Inflammatory macrophage treated with lipopolysaccharide for 1 hour (primary cell): ENCODE measurements at regions not wholly inside any gene's neighbourhood (a gene's known extent, or its start where the extent isn't known, plus 50 kb on each side); places are given as distances from the start of the nearest gene placed in this dataset.

Experiments
- DNase-seq, 2 donors: peaks; one replicate each; pipeline ENCODE4 v3.0.0-alpha.2; 2020 to 2022

GRCh38 chr3:45277636-45278035, 51.5 kb upstream of the TMEM158 start:
- no peak for DNase-seq

GRCh38 chr3:45280232-45280631, 54.1 kb upstream of the TMEM158 start:
- no peak for DNase-seq

GRCh38 chr3:45280971-45281370, 54.9 kb upstream of the TMEM158 start:
- no peak for DNase-seq

- peak; percentile 36 to 55 for DNase-seq
Measured at GRCh38 chr3:45283471-45283870, 57.4 kb upstream of the TMEM158 start.

GRCh38 chr3:45297331-45297730, 71.2 kb upstream of the TMEM158 start:
- DNase-seq: peak; percentile 10 to 50

- no peak for DNase-seq
Measured at GRCh38 chr3:45302470-45302869, 76.4 kb upstream of the TMEM158 start.

- DNase-seq: no peak
Measured at GRCh38 chr3:45306406-45307008, 80.4 kb upstream of the TMEM158 start.

- DNase-seq: no peak
Measured at GRCh38 chr3:45309876-45310275, 78.5 kb upstream of the LARS2 start.

GRCh38 chr3:45311327-45311726, 77.0 kb upstream of the LARS2 start:
- DNase-seq: no peak

- DNase-seq: peak; percentile 67 to 88
Measured at GRCh38 chr3:45311953-45312801, 76.2 kb upstream of the LARS2 start.

GRCh38 chr3:45312836-45313493, 75.4 kb upstream of the LARS2 start:
- DNase-seq: no peak

GRCh38 chr3:45313743-45314403, 74.5 kb upstream of the LARS2 start:
- DNase-seq: no peak

GRCh38 chr3:45317710-45318109, 70.7 kb upstream of the LARS2 start:
- DNase-seq: no peak

GRCh38 chr3:45318689-45319088, 69.7 kb upstream of the LARS2 start:
- no peak for DNase-seq

- DNase-seq: no peak
Measured at GRCh38 chr3:45319231-45319995, 69.0 kb upstream of the LARS2 start.

GRCh38 chr3:45319996-45320305, 68.4 kb upstream of the LARS2 start:
- DNase-seq: no peak

GRCh38 chr3:45320986-45321385, 67.4 kb upstream of the LARS2 start:
- DNase-seq: no peak

GRCh38 chr3:45321607-45322391, 66.6 kb upstream of the LARS2 start:
- DNase-seq: no peak

GRCh38 chr3:45322616-45323015, 65.8 kb upstream of the LARS2 start:
- DNase-seq: no peak

GRCh38 chr3:45325676-45326075, 62.7 kb upstream of the LARS2 start:
- DNase-seq: no peak

GRCh38 chr3:45329761-45330305, 58.5 kb upstream of the LARS2 start:
- no peak for DNase-seq
